ENCODE measurements at regions not wholly inside any gene's neighbourhood (a gene's known extent, or its start where the extent isn't known, plus 50 kb on each side); places are given as distances from the start of the nearest gene placed in this dataset.
"Not testable (repeated sequence)": the region's sequence is repeated elsewhere in the genome, so short reads cannot be mapped to it uniquely, and the experiment has no call there.

GRCh38 chr1:199058281-199058680 is 419.4 kb downstream of the PTPRC start:
- no peak for DNase-seq

GRCh38 chr1:199064971-199065370 is 426.1 kb downstream of the PTPRC start:
- no peak for DNase-seq

DNA sequence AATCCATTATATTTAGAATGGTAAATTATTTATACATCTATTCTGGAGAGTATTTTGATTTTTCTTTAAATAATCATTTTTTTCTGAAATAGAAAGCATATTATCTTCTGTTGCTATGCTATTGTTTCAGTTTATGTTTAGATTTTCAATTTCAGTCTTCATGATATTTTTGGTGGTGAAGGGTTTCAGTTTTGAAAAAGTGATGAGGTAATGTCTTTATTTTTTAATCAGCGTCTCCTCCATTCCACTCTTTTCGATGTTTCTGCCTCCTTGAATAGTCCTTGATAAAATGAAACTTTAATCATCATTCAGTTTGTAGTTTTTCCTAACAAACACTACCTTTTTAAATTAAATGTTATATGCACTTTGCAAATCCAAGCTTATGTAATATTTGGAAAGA is 428.6 kb downstream of the PTPRC start:
- DNase-seq, result no peak

GRCh38 chr1:199071080-199071479 is 432.2 kb downstream of the PTPRC start:
- no peak for DNase-seq

DNA sequence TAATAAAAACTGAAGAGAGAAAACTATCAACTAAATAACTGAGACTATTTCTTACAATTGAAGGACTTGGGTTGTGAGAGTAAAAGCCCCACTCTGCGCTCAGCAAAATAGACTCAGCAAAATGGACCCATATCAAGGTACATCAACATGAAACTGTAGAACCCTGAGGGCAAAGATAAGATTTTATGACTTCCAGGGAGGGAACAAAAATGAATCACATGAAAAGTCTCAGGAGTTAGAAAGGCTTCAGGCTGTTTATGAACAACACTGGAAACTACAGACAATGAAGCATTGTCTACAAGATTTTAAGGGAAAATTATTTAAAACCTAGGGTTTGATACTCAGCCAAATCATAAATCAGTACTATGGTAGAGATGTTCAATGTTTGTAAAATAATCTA is 434.3 kb downstream of the PTPRC start:
- no peak for DNase-seq

GRCh38 chr1:199075792-199076191 is 437.0 kb downstream of the PTPRC start:
- no peak for DNase-seq

DNA sequence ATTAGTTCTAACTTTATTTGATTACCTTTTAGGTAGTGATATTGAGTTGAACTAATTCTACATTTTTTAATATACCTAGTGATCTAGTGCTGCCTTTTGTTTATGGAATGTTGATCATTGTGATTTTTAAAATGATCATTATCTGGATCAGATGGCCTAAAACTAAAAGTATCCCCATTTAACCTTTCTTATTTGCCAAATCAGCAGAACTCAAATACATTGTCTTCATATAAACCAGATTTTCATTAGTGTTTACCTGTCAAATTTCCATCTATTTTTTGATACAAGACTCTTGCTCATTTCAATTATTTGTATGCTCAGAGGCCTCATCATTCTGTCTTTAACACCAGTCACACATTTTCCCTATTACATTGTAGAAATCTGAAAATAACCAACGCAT is 441.2 kb downstream of the PTPRC start:
- no peak for DNase-seq

- DNase-seq, result no peak
These were observed 442.9 kb downstream of the PTPRC start for GRCh38 chr1:199081739-199082138.

DNA sequence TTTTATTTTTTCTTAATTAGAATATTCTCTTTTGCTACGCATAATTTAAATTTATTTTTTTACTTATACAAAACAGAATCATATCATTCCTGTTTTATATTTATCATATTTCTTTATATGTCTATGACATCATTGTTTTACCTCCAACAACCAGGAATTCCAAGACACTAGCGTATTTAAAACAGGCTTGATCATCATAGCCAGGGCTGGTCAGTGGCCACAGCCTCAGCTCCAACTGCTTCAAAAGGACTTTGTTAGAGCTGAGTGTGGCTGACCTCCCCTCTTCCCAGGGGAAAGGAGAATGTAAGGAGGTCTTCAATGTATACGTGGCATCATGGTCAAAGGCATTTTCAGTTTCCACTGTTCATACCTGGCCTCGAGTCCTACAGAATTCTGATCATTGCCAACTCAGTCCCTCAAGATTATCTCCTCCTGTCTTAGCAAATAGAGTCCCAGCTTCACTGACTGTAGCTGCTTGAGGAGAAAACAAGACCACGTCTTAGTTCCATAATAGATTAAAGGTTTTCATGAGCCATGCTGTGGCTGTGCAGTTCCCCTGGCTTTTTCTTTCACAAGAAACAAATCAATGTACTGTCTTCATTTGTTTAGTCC is 444.0 kb downstream of the PTPRC start:
- DNase-seq, result no peak

DNA sequence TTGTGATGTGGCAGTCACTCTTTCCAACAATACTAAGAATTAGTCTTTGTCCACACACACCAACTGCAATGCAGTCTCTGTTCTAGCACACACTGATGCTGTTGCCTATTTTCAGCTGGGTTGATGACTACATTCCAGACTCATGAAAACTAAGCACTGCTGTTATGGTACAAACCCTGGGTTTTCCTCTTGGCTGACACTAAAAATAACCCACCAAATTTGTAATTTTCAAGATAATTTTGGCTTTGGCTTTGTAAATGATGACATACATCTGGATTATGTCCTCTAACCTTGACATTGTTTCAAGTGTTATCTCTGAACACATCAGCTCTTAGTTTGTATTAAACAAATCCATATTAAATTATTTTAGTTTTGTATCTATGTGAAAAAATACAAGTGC is 444.8 kb downstream of the PTPRC start:
- no peak for DNase-seq

DNA sequence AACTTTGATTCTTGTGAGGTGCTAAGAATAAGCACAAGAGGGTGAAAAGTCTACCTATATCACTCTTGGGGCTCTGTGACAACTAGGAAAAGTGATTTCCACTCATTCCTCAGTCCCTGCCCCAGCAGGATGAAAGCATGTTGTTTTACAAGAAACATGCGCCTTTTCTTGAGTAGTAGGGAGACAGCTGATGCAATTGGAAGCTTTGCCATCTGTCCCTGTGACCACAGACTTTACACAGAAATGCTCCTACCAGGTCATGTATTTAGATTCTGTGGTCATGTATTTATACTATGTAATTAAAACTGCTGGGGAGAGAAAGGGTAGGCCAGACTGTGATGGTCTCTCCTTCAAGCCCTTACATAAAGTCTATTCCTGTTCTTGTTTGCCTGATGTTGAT is 445.5 kb downstream of the PTPRC start:
- no peak for DNase-seq

GRCh38 chr1:199085903-199086302 is 447.1 kb downstream of the PTPRC start:
- no peak for DNase-seq

DNA sequence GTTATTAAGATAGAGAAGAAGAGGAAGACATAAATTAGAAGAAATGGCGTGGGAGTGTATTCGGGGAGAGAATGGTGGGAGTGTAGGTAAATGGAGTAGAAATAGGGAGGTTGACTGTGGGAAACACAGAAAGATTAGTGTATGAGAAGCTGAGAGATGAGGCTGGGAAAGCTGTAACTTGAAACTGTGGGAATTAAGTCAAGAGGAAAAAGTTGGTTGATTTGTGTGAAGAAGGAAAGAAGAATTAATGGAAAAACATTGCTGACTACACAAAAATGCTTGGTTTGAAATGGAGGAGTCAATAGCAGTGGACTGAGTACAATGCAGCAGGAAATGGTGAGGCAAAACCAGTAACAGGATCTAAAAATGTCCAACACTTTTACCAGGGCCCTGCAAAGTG is 448.3 kb downstream of the PTPRC start:
- DNase-seq, result no peak

- no peak for DNase-seq
These were observed 450.7 kb downstream of the PTPRC start for GRCh38 chr1:199089393-199090122.

DNA sequence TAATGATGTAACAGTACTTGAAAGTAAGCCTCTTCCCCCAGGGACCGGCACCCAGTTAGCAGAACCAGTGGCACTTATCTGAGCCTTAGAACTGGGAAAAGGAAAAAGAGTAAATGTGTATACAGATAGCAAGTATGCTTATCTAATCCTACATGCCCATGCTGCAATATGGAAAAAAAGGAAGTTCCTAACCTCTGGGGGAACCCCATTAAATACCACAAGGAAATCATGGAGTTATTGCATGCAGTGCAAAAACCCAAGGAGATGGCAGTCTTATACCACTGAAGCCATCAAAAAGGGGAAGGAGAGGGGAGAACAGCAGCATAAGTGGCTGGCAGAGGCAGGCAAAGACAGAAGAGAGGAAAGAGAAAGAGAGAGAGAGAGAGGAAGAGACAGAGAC is 456.8 kb downstream of the PTPRC start:
- DNase-seq, result not testable (repeated sequence)

- no peak for DNase-seq
These were observed 457.8 kb downstream of the PTPRC start for GRCh38 chr1:199096591-199096990.

DNA sequence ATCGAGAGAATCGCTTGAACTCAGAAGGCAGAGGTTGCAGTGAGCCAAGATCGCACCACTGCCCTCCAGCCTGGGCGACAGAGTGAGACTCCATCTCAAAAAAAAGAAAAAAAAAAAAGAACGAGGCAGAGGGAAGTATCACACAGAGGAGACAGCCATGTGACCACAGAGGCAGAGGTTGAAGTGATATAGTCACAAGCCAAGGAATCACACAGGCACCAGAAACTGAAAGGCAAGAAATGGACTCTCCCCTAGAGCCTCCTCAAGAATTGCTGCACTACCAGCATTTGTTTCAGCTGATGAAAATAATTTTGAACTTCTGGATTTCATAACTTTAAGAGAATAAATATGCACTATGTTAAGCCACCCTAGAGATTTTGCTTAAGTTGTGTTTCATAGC is 459.6 kb downstream of the PTPRC start:
- DNase-seq, result no peak

GRCh38 chr1:199101139-199101538 is 462.3 kb downstream of the PTPRC start:
- no peak for DNase-seq

DNA sequence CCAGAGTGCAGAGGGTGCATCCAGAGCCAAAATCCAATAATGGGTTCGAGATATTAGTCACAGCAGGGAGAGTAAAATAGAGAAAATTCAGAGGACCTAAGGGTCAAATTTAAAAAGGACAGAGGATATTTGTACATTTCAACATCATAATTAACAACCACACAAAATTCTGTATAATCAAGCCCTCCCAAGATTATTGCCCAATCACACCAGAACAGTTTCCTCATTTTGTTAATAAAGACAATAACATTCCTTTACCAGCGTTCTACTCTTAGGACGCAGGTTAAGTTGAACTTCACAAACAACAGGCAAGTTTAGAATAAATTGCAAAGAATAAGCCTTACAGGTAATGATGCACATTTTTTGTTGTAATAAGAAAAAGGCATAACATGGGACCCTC is 462.8 kb downstream of the PTPRC start:
- DNase-seq, result no peak

GRCh38 chr1:199102239-199102638 is 463.4 kb downstream of the PTPRC start:
- no peak for DNase-seq

DNA sequence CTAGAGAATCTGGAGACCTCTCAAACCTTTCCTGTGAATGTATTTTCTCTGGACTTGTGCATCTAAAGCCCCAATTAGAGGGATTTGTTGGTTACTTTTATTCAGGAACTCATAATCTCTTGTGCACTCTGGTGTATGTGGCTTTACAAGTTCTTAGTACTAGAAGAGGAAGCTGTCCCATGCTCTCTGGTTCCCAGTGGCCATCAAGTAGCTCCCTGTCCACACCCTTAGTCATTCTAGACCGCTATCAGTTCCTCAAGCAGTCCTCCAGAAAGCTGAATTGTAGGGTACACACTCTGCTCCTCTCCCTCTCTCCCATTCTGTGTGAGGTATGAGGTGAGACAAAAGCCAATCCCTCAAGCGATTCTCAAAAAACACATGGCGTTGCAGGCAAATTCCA is 470.3 kb downstream of the PTPRC start:
- no peak for DNase-seq

GRCh38 chr1:199112365-199112764 is 473.5 kb downstream of the PTPRC start:
- no peak for DNase-seq

GRCh38 chr1:199113265-199113869 is 474.5 kb downstream of the PTPRC start:
- DNase-seq, result peak; percentile 69

GRCh38 chr1:199116488-199116887 is 477.6 kb downstream of the PTPRC start:
- DNase-seq, result no peak

DNA sequence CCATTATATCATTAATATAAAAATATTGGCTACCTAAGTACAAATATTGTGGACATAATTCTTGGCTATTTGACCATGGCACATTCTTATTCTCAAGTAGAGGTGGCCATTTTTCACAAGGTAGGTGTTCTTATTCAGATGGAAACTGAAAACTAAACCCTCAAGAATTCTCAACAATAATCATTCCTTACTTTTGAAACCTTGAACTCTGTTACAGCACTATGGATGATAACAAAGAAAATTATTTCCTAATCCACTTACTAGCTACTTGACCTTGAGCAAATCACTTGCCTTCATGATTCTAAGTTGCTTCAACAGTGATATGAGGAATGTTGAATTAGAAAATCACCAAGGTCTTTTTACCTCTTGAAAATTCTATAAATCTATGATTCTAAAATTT is 482.2 kb downstream of the PTPRC start:
- DNase-seq, result no peak

Data from activated naive CD4-positive, alpha-beta T cell treated with anti-CD3 and anti-CD28 coated beads, Interleukin-2, amount 50 U/mL, for 16 hours (primary cell).